Keratinocyte (primary cell): ENCODE measurements at regions not wholly inside any gene's neighbourhood (a gene's known extent, or its start where the extent isn't known, plus 50 kb on each side); places are given as distances from the start of the nearest gene placed in this dataset.

ENCODE experiments used
- DNase-seq: peaks from one replicate; pipeline ENCODE4 v3.0.0-alpha.2; 2011; ENCODE audit warnings: low read depth, missing footprints, low spot score
- FAIRE-seq: peaks from 2 replicates; lab custom pipeline; 2011; peaks lifted over from hg19 to GRCh38; lab: Jason Lieb, UNC
- H2AFZ ChIP-seq: 2 replicates; pipeline ENCODE4 v1.6.0; 2012; ENCODE audit warnings: low read length, control low read depth, inconsistent platforms; ENCODE audit not compliant: control insufficient read depth
- H3K27ac ChIP-seq: 2 replicates; pipeline ENCODE4 v1.5.1; 2011; ENCODE audit warnings: low read length; ENCODE audit not compliant: control insufficient read depth, insufficient read depth
- H3K27me3 ChIP-seq: 3 replicates; pipeline ENCODE4 v1.6.0; 2011; ENCODE audit warnings: low read length; ENCODE audit not compliant: control insufficient read depth, insufficient read depth; ENCODE audit errors: extremely low read depth
- H3K36me3 ChIP-seq, 2 experiments: 2 replicates in 1 of 2; 3 replicates in 1 of 2; pipeline ENCODE4 v1.5.1; 2011; ENCODE audit warnings: low read length in 2 of 2, mild to moderate bottlenecking in 1 of 2; ENCODE audit not compliant: control insufficient read depth in 2 of 2, insufficient read depth in 2 of 2; ENCODE audit errors: extremely low read depth in 1 of 2
- H3K4me1 ChIP-seq: 3 replicates; pipeline ENCODE4 v1.5.1; 2011; ENCODE audit warnings: low read length; ENCODE audit not compliant: control insufficient read depth, insufficient read depth; ENCODE audit errors: extremely low read depth
- H3K4me2 ChIP-seq: 3 replicates; pipeline ENCODE4 v1.6.0; 2011; ENCODE audit warnings: low read depth, low read length; ENCODE audit not compliant: control insufficient read depth, insufficient read depth; ENCODE audit errors: extremely low read depth
- H3K4me3 ChIP-seq, 3 experiments: fragments of 200-600 bp in 1 of 3; sonication (generic) in 1 of 3; 2 replicates in 2 of 3; 3 replicates in 1 of 3; pipeline ENCODE4 v1.5.1; 2011 to 2016; ENCODE audit warnings: low read length in 3 of 3, mild to moderate bottlenecking in 3 of 3, control low read depth in 2 of 3, inconsistent platforms in 1 of 3, low read depth in 1 of 3, mixed read lengths in 1 of 3, mixed run types in 1 of 3, moderate library complexity in 1 of 3; ENCODE audit not compliant: control insufficient read depth in 2 of 3, insufficient read depth in 2 of 3; ENCODE audit errors: extremely low read depth in 1 of 3
- H3K79me2 ChIP-seq: 2 replicates; pipeline ENCODE4 v1.6.0; 2012; ENCODE audit warnings: low read length; ENCODE audit not compliant: control insufficient read depth, insufficient read depth
- H3K9ac ChIP-seq: 3 replicates; pipeline ENCODE4 v1.6.0; 2011; ENCODE audit warnings: low read length; ENCODE audit not compliant: control insufficient read depth, insufficient read depth; ENCODE audit errors: extremely low read depth
- H3K9me1 ChIP-seq: 3 replicates; pipeline ENCODE4 v1.6.0; 2011; ENCODE audit warnings: low read length; ENCODE audit not compliant: control insufficient read depth, insufficient read depth; ENCODE audit errors: extremely low read depth
- H3K9me3 ChIP-seq: 2 replicates; pipeline ENCODE4 v1.5.1; 2012; ENCODE audit warnings: low read depth, low read length; ENCODE audit not compliant: control insufficient read depth
- H4K20me1 ChIP-seq: 3 replicates; pipeline ENCODE4 v1.6.0; 2011; ENCODE audit warnings: low read length; ENCODE audit not compliant: control insufficient read depth, insufficient read depth; ENCODE audit errors: extremely low read depth
- EZH2 ChIP-seq: IDR thresholded peaks from one replicate; pipeline ENCODE4 v1.6.1; 2012; ENCODE audit warnings: inconsistent platforms, mild to moderate bottlenecking, low read length, moderate library complexity
- dilution Hi-C: fragments of 300-500 bp; cut with MboI; formaldehyde crosslinking; loops from one replicate; pipeline ENCODE4 v1.7.0; 2020; ENCODE audit warnings: low sequenced_read_pairs; ENCODE audit not compliant: extremely low pct_ligation_motif_present
- TF ChIP-seq, protein P1 (sequence below), 3 experiments: IDR thresholded peaks in 1 of 3; conservative IDR thresholded peaks in 1 of 3; optimal IDR thresholded peaks in 1 of 3; 2 replicates in 2 of 3; 3 replicates in 1 of 3; pipeline versions ENCODE3 to v1.5.1; 2011; ENCODE audit warnings: low read length in 3 of 3, mild to moderate bottlenecking in 3 of 3, moderate library complexity in 2 of 3, control low read depth in 1 of 3, inconsistent platforms in 1 of 3; ENCODE audit not compliant: insufficient read depth in 2 of 3; ENCODE audit errors: extremely low read depth in 1 of 3

DNA sequence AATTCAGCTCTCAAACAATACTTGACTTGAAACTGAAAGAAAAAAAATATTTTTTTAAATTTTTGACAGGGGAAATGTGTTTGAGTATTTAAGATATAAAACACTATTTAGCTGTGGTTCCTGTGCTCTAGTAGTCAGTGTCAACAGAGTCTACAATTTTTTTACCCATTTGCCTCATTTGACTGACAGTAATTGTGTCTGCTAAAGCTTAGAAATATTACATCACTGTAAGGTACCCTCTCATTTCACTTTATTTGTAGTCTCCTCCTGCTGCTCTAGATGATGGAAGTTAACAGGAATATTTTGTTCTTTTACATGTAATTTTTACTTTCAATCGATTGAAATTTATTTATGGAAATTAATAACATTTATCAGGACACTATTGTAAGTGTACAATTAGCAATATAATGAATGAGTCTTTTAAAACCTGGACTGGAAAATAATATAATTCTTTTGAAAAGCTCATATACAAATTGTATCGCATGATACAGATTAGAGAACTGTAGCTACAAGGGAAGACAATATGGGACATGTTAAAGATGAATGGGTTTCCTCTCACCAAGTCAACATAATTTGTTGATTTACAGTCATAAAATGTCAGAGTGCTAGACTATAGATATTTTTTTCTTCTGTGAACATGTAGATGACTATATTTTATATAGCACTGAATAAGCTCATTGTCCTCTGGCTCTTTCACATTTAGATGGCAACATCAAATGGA is 1186.5 kb upstream of the ADGRL3 start:
- Histone ChIP-seq H2AFZ (no peak overlapping the region), H3K9me3 (no peaks in the 10 kb centered on the region), H3K27me3 (no peaks in the 10 kb centered on the region), H3K9me1 (no peaks in the 10 kb centered on the region), H4K20me1 (no peaks in the 10 kb centered on the region), H3K4me3 (no peak overlapping the region), H3K36me3 (no peaks in the 10 kb centered on the region), H3K27ac (no peak overlapping the region), H3K4me1 (no peaks in the 10 kb centered on the region), H3K79me2 (no peaks in the 10 kb centered on the region), H3K4me2 (no peak overlapping the region), H3K9ac (no peak overlapping the region)
- FAIRE-seq = no peak
- DNase-seq = no peak
- TF ChIP-seq EZH2 = no peak
- TF ChIP-seq, protein P1, sequence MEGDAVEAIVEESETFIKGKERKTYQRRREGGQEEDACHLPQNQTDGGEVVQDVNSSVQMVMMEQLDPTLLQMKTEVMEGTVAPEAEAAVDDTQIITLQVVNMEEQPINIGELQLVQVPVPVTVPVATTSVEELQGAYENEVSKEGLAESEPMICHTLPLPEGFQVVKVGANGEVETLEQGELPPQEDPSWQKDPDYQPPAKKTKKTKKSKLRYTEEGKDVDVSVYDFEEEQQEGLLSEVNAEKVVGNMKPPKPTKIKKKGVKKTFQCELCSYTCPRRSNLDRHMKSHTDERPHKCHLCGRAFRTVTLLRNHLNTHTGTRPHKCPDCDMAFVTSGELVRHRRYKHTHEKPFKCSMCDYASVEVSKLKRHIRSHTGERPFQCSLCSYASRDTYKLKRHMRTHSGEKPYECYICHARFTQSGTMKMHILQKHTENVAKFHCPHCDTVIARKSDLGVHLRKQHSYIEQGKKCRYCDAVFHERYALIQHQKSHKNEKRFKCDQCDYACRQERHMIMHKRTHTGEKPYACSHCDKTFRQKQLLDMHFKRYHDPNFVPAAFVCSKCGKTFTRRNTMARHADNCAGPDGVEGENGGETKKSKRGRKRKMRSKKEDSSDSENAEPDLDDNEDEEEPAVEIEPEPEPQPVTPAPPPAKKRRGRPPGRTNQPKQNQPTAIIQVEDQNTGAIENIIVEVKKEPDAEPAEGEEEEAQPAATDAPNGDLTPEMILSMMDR (optimal IDR thresholded peaks at IDR 0.05 in 1 of 3, IDR thresholded peaks at IDR 0.05 in 1 of 3, conservative IDR thresholded peaks at IDR 0.05 in 1 of 3; ENCODE audit: extremely low read depth in 1 of 3, insufficient read depth in 2 of 3, low read length in 3 of 3) = no peak
- dilution Hi-C loops = no loop called here

DNA sequence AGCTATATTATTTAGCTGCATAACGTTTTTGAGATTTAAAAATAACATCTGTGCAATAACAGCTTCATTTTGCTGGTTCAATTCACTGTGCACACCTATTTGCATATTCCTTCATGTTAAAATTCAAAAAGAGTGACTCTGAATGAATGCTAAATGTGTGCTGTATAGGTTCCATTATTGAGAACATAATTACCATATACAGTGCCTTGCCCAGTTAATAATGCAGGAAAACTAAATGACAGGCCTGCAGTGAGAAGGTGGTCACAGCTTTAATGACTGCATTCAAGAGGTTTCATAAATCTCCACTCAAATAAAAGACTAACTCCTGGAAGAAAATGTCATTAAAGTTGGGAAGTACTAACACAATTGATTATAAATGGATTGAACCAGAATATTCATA is 1183.2 kb upstream of the ADGRL3 start:
- no peaks in the 10 kb centered on the region for H3K9me3 ChIP-seq
- DNase-seq = no peak
- H3K4me2 ChIP-seq = no peak overlapping the region
- no peak overlapping the region for H2AFZ ChIP-seq
- dilution Hi-C loops = no loop called here
- no peak overlapping the region for H3K9ac ChIP-seq
- H3K9me1 ChIP-seq = no peaks in the 10 kb centered on the region
- no peak for FAIRE-seq
- H3K27ac ChIP-seq = no peak overlapping the region
- no peak overlapping the region for H3K4me3 ChIP-seq
- no peaks in the 10 kb centered on the region for H3K79me2 ChIP-seq
- no peaks in the 10 kb centered on the region for H3K36me3 ChIP-seq
- H3K27me3 ChIP-seq = no peaks in the 10 kb centered on the region
- TF ChIP-seq EZH2 = no peak
- TF ChIP-seq, protein P1 (optimal IDR thresholded peaks at IDR 0.05 in 1 of 3, IDR thresholded peaks at IDR 0.05 in 1 of 3, conservative IDR thresholded peaks at IDR 0.05 in 1 of 3; ENCODE audit: extremely low read depth in 1 of 3, insufficient read depth in 2 of 3, low read length in 3 of 3) = no peak
- no peaks in the 10 kb centered on the region for H3K4me1 ChIP-seq
- H4K20me1 ChIP-seq = no peaks in the 10 kb centered on the region
